GM18909 (cell line): ENCODE measurements at regions not wholly inside any gene's neighbourhood (a gene's known extent, or its start where the extent isn't known, plus 50 kb on each side); places are given as distances from the start of the nearest gene placed in this dataset.

Source experiments
- ATAC-seq: cut with Tn5 transposase; IDR thresholded peaks from one replicate; pipeline ENCODE4 v1.9.1; 2021; ENCODE audit warnings: mild to moderate bottlenecking; ENCODE audit not compliant: unreplicated experiment, poor library complexity

DNA sequence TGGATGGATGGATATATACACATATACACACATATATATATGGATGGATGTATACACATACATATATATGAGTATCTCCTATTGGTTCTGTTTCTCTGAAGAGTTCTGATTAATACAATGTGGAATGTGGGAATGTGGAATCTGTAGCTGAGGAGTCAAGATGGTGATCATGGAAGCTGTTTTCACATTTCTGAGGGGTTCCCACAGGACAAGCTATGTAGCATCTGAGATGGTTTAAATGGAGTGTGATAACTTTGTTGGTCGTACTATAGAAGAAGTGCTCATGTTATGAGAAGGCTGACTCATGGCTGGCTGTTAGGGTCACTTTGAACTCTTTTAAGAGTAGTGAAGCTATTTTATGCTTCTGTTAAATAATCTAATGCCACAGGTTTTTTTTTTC lies 279.7 kb downstream of the MEIS1 start:
- ATAC-seq = no peak

GRCh38 chr2:66717218-66717905 lies 282.4 kb downstream of the MEIS1 start:
- no peak for ATAC-seq

DNA sequence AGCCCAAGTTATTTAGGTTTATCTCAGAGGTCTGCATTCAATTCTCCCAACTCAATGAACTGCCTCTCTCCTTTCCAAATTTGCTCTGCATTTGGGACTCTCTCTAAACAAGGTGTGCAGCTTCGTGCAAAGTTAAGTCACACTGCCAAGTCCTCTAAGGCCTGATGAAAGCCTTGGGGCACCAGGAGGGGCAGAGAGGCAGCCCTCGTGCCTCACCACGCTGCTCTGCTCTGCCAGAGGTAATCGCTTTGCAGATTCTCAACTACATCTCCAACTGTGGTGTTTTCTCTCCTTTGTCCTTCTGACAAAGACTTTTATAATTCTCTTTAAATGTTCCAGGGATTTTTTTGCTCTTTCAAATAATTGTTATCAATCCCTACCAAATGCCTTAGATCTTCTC lies 283.0 kb downstream of the MEIS1 start:
- no peak for ATAC-seq

DNA sequence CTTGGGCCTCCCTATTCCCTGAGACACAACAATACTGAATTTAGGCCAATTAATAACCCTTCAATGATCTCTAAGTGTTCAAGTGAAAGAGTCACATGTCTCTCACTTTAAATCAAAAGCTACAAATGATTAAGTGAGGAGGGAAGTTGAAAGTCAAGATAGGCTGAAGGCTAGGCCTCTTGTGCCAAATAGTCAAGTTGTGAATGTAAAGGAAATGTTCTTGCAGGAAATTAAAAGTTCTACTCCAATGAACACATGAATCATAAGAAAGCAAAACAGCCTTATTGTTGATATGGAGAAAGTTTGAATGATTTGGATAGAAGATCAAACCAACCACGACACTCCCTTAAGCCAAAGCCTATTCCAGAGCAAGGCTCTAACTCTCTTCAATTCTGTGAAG lies 286.9 kb downstream of the MEIS1 start:
- no peak for ATAC-seq

DNA sequence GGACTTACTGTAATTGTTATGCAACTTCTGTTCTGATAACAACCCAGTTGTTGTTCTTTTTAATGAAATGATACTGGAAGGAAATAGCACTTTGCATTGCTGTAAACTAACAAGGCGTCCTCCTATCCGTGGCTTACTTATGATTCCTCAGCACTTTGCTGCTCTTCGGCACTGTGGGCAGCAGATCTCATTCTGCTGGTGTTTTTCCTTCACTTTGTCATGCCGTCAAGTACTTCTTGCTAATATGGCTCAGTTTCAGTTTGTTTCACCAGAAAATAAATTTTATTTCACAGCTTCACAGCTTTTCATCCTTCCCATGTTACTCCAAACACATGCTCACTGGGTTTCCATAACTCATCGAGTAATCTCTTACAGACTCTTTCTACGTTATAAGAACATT lies 289.3 kb downstream of the MEIS1 start:
- no peak for ATAC-seq

GRCh38 chr2:66729416-66730330 lies 294.7 kb downstream of the MEIS1 start:
- no peak for ATAC-seq

DNA sequence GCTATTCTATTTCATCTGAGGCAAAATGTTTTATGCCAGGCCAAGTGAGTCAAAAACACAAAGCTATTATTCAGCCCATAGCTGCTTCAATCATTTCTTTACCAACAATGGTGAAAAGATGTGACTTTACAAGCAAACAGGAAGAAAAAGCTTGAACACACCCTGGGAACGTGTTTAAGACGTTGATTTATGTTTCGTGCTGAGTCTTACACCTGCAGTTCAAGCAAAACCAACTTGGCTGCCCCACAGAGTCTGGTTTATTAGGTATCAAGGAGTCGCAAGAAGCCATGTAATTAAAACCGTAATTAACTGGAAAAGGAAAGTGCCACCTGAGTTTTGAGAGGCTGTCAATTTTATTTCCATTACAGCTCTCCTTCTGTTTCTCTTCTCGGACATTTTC lies 295.5 kb downstream of the MEIS1 start:
- ATAC-seq = no peak

DNA sequence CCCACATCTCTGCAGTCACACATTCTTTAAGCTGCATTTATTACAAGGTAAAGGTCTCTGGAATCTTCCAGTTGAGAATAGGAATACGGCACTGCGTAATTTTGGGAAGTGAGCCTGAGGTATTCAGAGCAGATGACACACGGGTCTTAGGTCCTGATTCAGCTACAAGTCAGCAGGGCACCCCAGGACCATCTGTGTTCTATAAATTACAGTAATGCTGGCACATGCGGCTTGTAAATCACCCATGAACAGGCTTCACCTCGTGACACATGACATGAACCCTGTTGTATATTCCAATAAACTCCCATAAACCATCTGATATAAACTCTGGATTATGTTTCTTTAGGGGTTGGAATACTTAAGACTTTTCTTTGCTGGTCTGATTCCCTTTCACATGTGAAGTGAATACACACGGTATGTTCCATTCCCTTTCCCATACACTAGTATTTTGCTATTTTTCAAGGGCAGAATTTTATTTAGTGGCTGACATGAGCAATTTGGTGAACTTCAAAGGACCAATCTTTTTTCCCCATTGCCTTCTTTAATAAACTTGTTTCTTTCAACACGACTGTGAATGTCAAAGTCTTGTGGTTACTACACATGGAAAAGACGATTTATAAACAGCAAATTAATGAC lies 298.6 kb downstream of the MEIS1 start:
- ATAC-seq = no peak

DNA sequence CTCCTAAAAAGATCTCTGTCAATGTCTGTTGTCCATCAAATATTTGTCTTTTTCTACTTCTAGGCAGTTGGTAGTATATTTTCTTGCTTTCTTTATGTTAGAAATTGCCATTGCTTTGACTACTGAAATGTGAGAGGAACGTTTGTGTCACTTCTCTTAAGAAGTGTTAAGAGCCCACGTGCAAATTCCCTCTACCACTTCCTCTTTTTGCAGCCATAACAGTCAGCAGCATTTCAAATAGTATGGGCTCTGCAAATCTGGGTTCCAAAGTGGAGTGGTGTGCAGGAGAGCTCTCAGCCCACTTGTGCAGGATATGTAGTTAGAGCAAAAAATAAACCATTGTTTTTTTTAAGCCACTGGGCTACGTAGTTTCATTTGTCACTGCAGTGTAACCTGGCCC lies 314.0 kb downstream of the MEIS1 start:
- no peak for ATAC-seq

DNA sequence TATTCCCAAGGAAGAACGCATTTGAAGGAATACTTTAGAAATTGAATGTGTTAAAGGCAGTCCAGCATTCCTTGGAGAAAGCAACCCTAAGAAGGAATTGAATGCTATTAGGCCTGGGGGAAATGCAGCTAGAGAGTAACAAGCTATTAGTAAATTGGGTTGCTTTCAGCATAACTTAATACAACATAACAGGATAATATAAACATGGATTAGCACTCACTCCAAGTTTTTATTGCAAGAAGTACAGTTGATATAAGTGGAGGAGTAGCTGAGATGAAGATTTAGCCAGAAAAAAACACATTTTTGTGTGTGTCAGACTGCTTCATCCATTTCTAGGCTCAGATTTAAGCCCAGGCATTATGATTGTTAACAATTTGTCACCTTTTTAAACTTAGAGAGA lies 314.6 kb downstream of the MEIS1 start:
- ATAC-seq = no peak

- no peak for ATAC-seq
These were observed 318.3 kb downstream of the MEIS1 start for GRCh38 chr2:66753257-66753656.

GRCh38 chr2:66753660-66754059 lies 318.7 kb downstream of the MEIS1 start:
- no peak for ATAC-seq

DNA sequence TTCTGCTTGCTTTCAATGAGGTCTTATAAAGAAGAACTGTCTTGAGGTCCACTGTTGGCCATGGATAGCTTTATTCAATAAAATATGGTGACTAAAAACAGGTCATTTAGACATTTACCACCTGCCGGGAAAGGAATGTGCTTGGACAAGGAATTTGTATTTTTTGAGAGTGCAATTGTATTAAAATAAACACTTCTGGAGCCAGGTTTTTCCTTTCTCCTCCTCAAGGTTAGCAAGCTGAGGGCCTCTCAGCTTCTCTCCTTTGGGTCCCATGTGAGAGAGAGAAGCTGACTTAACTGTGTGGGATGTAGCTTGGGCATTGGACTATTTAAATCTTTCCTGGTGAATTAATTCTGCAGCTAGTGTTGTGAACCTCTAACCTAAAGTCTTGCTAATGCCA lies 321.0 kb downstream of the MEIS1 start:
- ATAC-seq = no peak

DNA sequence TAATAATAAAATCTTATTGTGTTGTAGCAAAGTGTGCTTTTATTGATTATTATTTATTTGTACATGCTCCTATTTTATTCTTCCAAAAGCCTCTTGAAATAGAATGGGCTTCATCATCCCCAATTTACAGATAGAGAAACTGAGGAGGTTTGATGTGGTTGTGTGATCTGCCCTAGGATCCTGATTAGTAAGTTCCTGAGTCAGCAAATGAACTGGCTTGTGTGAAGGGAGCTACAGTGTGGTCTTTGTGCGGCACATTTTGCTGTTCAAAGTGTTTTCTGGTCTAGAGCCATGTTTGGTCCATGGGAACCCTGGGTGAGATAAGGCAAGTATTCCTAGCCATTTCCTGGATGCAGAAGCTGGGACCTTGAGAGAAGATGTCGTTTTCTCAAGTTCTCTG lies 326.9 kb downstream of the MEIS1 start:
- no peak for ATAC-seq

DNA sequence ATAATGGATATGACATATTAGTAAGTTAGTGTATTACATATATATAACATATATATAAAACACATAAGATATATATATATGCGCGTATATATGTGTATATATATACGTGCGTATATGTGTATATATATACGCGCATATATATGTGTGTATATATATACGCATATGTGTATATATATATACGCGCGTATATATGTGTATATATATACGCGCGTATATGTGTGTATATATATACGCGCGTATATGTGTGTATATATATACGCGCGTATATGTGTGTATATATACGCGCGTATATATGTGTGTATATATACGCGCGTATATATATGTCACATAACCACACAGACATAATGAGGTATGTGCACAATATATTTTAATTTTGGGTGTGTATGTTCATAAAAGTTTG lies 327.8 kb downstream of the MEIS1 start:
- no peak for ATAC-seq

- no peak for ATAC-seq
These were observed 331.7 kb downstream of the MEIS1 start for GRCh38 chr2:66766582-66766981.

DNA sequence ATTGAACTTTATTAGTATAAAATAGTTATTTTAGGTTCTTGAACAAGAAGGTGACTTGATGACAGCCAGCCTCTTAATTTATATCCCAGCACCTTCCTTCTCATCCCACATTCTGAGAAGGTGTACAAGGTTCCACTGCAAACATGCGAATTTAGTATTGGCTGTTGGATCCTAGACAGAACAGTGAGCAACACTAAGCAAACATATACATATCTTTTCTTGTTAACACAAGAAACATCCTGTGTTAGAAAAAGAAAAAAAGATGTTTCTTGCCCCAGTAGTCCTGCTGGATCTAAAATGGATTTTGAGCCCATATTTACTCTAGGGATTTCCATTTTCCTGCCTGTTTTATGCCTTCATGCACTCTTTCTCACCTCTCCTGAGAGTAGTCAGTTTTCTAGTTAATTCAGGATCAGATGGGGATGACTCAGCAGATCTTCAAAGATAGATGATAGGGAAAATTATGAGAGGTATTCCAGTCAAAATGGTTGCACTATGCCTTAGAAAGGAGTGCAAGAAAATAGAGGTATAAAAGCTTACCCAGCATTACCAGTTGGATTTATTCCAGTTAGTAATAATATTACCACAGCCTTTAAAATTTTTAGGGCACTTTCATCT lies 336.5 kb downstream of the MEIS1 start:
- ATAC-seq = no peak

- no peak for ATAC-seq
These were observed 337.7 kb downstream of the MEIS1 start for GRCh38 chr2:66772618-66773017.

DNA sequence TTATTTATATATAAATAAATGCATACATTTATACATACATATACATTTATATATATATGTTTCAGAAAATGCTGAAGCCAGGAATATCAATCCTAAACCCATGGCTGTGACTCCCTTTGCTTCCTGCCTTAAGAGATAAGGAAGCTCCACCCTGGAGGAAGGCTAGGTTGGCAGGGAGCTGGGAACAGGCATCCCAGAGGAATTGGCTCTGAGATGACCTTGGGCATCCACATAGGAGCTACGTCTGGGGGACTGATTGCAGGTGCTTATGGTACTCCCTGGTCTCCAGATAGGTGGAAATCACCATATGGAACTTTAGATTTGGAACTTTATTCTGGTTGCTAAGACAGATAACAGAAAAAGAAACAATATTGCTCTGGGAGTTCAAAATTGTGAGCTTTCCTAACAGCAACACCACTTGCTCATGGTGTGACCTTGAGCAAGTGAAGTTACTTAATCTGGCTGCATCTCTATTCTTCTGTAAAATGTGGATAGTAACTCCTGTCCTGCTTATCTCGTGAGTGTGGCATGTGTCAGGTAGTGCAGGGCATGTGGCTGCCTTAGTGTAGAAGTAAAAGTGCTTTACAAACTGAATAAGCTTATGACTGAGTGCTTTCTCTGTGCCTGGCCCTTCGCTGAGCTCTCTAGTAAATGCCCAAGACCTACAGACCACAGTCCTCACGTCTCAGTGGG lies 341.0 kb downstream of the MEIS1 start:
- no peak for ATAC-seq

DNA sequence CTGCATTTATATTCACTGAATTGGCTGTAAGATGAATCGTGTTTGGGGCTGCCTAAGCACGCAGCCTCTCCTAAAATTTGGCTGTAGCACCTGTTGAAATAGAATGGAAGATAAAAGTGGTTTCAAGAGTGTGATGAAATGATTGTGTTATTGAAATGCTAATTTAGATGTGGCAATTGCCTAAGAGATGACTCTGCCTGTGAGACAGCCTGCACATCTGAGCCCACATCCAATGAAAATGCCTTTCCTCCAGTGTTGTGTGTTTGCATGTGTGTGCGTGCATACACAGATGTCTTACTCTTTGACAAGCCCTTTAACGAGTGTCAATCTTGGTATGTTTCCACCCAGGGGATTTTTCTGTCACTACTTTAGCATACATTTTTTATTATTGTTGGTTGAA lies 346.9 kb downstream of the MEIS1 start:
- ATAC-seq = no peak
